ENCODE measurements at regions not wholly inside any gene's neighbourhood (a gene's known extent, or its start where the extent isn't known, plus 50 kb on each side); places are given as distances from the start of the nearest gene placed in this dataset.

- no peak overlapping the region for H3K56ac ChIP-seq (replicated peaks; ENCODE audit: insufficient read length, low read depth, low read length)
- no peaks in the 10 kb centered on the region for H3K23me2 ChIP-seq (ENCODE audit: low read depth, low read length)
- H4K8ac ChIP-seq (ENCODE audit: extremely low read depth, insufficient read depth, low read length), result no peak overlapping the region
- H3K4me1 ChIP-seq (replicated peaks in 1 of 4; ENCODE audit: control insufficient read depth in 3 of 4, insufficient read depth in 4 of 4, low read length in 3 of 4), result no peaks in the 10 kb centered on the region
- no peak overlapping the region for H3K4me2 ChIP-seq (ENCODE audit: insufficient read depth in 1 of 2, low read depth in 2 of 2, low read length in 2 of 2)
- no peak for TF ChIP-seq TBP (IDR thresholded peaks at IDR 0.05; ENCODE audit: low read depth, low read length)
- TF ChIP-seq GABPA (IDR thresholded peaks at IDR 0.05; ENCODE audit: borderline replicate concordance, insufficient read depth, low read length), result no peak
- no peak for TF ChIP-seq RXRA (IDR thresholded peaks at IDR 0.05; ENCODE audit: insufficient read depth, low read depth, low read length)
- no peak for TF ChIP-seq TCF12 (IDR thresholded peaks at IDR 0.05; ENCODE audit: low read depth, low read length)
- TF ChIP-seq KDM4A (IDR thresholded peaks at IDR 0.05; ENCODE audit: low read depth, low read length, severe bottlenecking), result no peak
- no peak for TF ChIP-seq POLR2A (IDR thresholded peaks at IDR 0.05; ENCODE audit: control extremely low read depth in 1 of 2, low read depth in 2 of 2, low read length in 2 of 2)
- TF ChIP-seq JUND (IDR thresholded peaks at IDR 0.05; ENCODE audit: low read length), result no peak
- TF ChIP-seq EGR1 (IDR thresholded peaks at IDR 0.05; ENCODE audit: borderline replicate concordance, low read depth, low read length), result no peak
- no peak for TF ChIP-seq ATF2 (IDR thresholded peaks at IDR 0.05; ENCODE audit: low read length)
- TF ChIP-seq HDAC2 (IDR thresholded peaks at IDR 0.05; ENCODE audit: borderline replicate concordance in 1 of 2, low read depth in 2 of 2, low read length in 2 of 2), result no peak
- no peak for TF ChIP-seq RNF2 (IDR thresholded peaks at IDR 0.05; ENCODE audit: borderline replicate concordance, low read depth, low read length, missing control alignments, poor library complexity, severe bottlenecking)
- no peak overlapping the region for H4K5ac ChIP-seq (ENCODE audit: insufficient read length, low read depth, low read length)
- DNase-seq (ENCODE audit: low read depth in 1 of 2, low spot score in 2 of 2), result peak in 1 of 2 experiments; percentile 40
- H4K91ac ChIP-seq (replicated peaks; ENCODE audit: insufficient read length, low read length), result no peak overlapping the region
- no peak overlapping the region for H3K23ac ChIP-seq (ENCODE audit: insufficient read length)
- ChIA-PET CTCF (ENCODE audit: partially characterized antibody) (interaction anchor here (1.1 kb wide), 1 partner anchor 77 kb away, joined by 3 read pairs; no protein-coding TSS in a partner anchor), POLR2A (ENCODE audit: partially characterized antibody) (no interaction called here)
- H3K4me3 ChIP-seq (ENCODE audit: extremely low read depth in 1 of 4, insufficient read depth in 2 of 4, low read depth in 3 of 4, low read length in 4 of 4), result no peak overlapping the region
- no peaks in the 10 kb centered on the region for H4K20me1 ChIP-seq (replicated peaks in 1 of 2; ENCODE audit: control insufficient read depth in 1 of 2, insufficient read depth in 2 of 2, low read length in 2 of 2)
- no peak overlapping the region for H3K18ac ChIP-seq (ENCODE audit: extremely low read depth, low read length)
- no peak overlapping the region for H2BK20ac ChIP-seq (ENCODE audit: low read length)
- no peak for FAIRE-seq
- no peak overlapping the region for H2BK12ac ChIP-seq (ENCODE audit: low read depth, low read length)
- no peaks in the 10 kb centered on the region for H3K79me2 ChIP-seq (ENCODE audit: control insufficient read depth in 1 of 2, insufficient read depth in 2 of 2, low read length in 2 of 2)
- H3K27ac ChIP-seq (ENCODE audit: low read depth, low read length), result no peak overlapping the region
- no peaks in the 10 kb centered on the region for H3K36me3 ChIP-seq (ENCODE audit: control insufficient read depth in 2 of 4, insufficient read depth in 4 of 4, low read length in 3 of 4)
- no peak overlapping the region for H2AFZ ChIP-seq (ENCODE audit: low read length)
- H3K9me3 ChIP-seq (ENCODE audit: insufficient read depth in 2 of 2, low read depth in 1 of 2, low read length in 1 of 2), result no peaks in the 10 kb centered on the region
- no peaks in the 10 kb centered on the region for H3K27me3 ChIP-seq (replicated peaks in 1 of 4; ENCODE audit: control insufficient read depth in 3 of 4, extremely low read depth in 1 of 4, insufficient read depth in 3 of 4, low read length in 3 of 4)
- no peak overlapping the region for H3K4ac ChIP-seq (replicated peaks; ENCODE audit: insufficient read length, low read depth, low read length)
- no peak overlapping the region for H2AK5ac ChIP-seq (ENCODE audit: low read depth, low read length)
- no peak overlapping the region for H2BK15ac ChIP-seq (ENCODE audit: low read length)
- no peak overlapping the region for H2BK5ac ChIP-seq (ENCODE audit: low read depth, low read length)
- H2BK120ac ChIP-seq (replicated peaks; ENCODE audit: low read depth, low read length), result no peak overlapping the region
- 95% methylated on average over 27 of the region's 39 CpGs; no CpG with 5 or more reads in 1 of the 2 experiments for WGBS, 2 experiments (ENCODE audit: extremely low coverage in 1 of 2, insufficient coverage in 1 of 2, insufficient read length in 1 of 2, insufficient replicate concordance in 2 of 2, low coverage in 1 of 2, low lambda C conversion rate in 2 of 2, missing lambda C conversion rate in 1 of 2)
- no peaks in the 10 kb centered on the region for H3K79me1 ChIP-seq (ENCODE audit: low read depth, low read length)
- H3K9ac ChIP-seq (replicated peaks in 1 of 4; ENCODE audit: extremely low read depth in 1 of 4, low read depth in 3 of 4, low read length in 3 of 4), result no peak overlapping the region
- no peak overlapping the region for H3K14ac ChIP-seq (ENCODE audit: insufficient read length)
Observed at GRCh38 chr2:185132501-185133041, 534.2 kb downstream of the ZNF804A start.

Data from H1 (cell line).